ENCODE measurements at regions not wholly inside any gene's neighbourhood (a gene's known extent, or its start where the extent isn't known, plus 50 kb on each side); places are given as distances from the start of the nearest gene placed in this dataset.
"Not testable (repeated sequence)": the region's sequence is repeated elsewhere in the genome, so short reads cannot be mapped to it uniquely, and the experiment has no call there.

- not testable (repeated sequence) for DNase-seq (ENCODE audit: low read depth in 1 of 2, low spot score in 1 of 2)
Measured at GRCh38 chr4:137405833-137406232, 126.5 kb downstream of the PCDH18 start.

DNA sequence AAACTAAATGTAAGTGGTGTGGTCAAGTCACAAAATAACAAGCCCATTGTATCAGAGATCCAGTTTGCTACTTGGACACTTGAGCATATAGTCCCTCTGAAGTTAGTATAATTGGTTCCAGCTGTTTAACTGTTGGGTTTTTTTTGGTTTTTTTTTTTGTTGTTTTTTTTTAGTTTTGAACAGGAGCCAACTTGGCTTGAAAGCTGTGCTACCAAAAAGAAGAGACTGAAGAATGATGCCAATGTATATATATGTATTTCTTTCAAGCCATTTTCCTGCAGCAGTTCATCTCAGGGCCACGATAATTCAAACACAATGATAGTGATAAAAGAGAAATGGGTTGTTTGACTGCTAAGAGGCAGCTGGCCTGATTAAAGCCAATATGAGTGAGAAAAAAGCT is 138.3 kb downstream of the PCDH18 start:
- DNase-seq (ENCODE audit: low read depth in 1 of 2, low spot score in 1 of 2), result no peak

GRCh38 chr4:137393044-137393443 is 139.2 kb downstream of the PCDH18 start:
- no peak for DNase-seq (ENCODE audit: low read depth in 1 of 2, low spot score in 1 of 2)

GRCh38 chr4:137390707-137391106 is 141.6 kb downstream of the PCDH18 start:
- DNase-seq (ENCODE audit: low read depth in 1 of 2, low spot score in 1 of 2), result no peak

- no peak for DNase-seq (ENCODE audit: low read depth in 1 of 2, low spot score in 1 of 2)
Measured at GRCh38 chr4:137389911-137390520, 142.3 kb downstream of the PCDH18 start.

- no peak for DNase-seq (ENCODE audit: low read depth in 1 of 2, low spot score in 1 of 2)
Measured at GRCh38 chr4:137387924-137388323, 144.4 kb downstream of the PCDH18 start.

- DNase-seq (ENCODE audit: low read depth in 1 of 2, low spot score in 1 of 2), result no peak
Measured at GRCh38 chr4:137384476-137384875, 147.8 kb downstream of the PCDH18 start.

DNA sequence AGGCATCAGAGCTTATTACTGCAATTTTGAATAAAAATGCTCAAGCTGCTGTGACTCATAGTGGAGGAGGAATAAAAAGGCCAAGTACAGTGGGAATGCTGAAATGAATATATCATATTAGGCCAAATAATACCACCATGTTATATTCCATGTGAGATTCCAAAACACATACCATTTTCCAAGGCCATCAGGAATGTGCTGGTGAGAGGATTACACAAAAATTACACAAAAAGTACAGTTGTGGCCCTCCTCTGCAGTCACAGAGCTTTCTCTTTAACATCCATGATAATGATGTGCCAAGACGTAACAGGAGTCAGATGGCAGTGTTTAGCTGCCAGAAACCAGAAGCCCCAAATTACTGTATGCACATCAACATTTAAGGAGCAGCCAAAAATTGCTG is 153.5 kb downstream of the PCDH18 start:
- no peak for DNase-seq (ENCODE audit: low read depth in 1 of 2, low spot score in 1 of 2)

DNA sequence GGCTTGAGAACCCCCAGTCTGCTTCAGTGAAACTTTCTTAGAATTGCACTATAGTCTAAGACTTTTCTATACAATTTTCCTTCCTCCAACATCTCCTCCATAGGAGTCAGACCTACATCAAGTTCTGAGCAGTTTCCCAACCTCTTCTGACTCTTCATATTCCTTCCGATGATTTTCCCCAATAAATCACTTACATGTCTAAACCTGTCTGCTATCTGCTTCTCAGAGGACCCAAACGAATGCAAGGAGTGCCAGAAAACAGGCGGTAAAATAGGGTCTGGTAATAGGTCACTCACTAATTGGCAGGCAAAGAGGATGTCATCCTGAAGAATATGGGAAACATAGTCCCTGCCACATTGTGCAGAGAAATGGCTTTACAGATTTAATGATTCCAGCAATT is 153.9 kb downstream of the PCDH18 start:
- DNase-seq (ENCODE audit: low read depth in 1 of 2, low spot score in 1 of 2), result no peak

GRCh38 chr4:137376312-137376711 is 156.0 kb downstream of the PCDH18 start:
- DNase-seq (ENCODE audit: low read depth in 1 of 2, low spot score in 1 of 2), result no peak

DNA sequence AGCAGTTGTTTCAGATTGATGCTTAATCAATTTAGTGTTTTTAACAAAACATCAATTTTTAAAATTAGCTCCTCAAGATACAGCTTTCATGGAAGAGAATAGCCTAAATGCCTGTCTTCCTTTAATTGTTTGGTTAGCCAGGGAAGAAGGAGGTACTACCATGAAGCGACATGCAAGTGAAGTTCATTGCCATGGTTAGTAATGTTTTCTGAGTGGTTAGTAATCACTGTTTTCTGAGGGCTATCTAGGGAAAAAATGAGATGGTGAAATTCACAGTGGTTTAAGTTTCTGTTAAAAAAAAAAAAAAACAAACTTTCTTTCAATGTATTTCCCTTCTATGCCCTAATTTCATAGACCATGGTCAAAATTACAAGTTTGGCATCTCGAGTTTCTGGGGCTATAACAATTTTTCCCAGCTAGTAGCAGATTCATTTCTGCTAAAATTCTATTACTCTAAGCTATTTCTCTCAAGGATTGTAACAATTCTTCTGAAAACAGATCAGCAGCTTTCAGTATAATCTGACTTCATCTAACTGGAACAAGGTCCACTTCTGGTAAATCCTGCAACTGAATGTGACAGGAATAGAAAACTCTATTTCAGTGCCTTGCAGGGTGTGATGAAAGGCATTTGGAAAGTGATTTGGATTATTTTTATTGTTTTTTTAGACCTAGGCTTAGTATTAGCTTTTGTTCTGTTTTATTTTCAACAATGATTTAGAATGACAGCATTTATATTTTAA is 157.0 kb downstream of the PCDH18 start:
- no peak for DNase-seq (ENCODE audit: low read depth in 1 of 2, low spot score in 1 of 2)

DNA sequence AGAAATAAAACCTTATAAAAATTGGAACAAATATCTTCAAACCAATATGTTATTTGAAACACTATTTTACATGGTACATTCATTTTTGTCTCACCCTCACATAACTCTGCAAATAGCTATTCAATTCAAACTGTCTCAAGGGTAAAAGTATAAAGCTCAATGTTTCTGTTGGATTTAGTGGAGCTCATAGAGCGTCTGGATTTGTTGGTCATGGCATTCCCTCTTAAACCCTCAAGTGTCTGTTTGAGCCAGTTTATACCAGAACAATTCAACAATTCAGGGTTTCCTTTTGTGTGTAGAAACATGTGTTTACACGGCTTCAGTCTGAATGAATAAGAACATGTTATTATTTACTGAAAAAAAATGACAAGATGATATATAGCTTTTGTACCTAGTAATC is 161.6 kb downstream of the PCDH18 start:
- DNase-seq (ENCODE audit: low read depth in 1 of 2, low spot score in 1 of 2), result no peak

- DNase-seq (ENCODE audit: low read depth in 1 of 2, low spot score in 1 of 2), result no peak
Measured at GRCh38 chr4:137370206-137370633, 162.1 kb downstream of the PCDH18 start.

DNA sequence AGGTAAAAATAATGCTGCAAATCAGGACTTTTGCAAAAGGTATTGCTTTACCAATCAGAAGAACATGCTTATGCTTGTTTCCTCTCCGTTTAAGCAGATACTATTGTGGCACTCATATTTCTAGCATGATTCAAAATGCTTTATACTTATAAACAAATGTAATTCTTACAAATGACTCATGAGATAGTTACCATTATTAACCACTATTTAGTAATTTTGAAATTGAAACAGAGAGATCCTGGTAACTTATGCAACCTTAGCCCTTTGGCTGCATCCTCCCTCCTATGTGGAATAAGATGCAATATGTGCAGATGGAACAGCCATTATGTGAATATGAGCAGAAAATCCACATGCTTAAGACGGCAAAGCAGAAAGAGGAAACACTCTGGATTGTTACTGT is 164.7 kb downstream of the PCDH18 start:
- DNase-seq (ENCODE audit: low read depth in 1 of 2, low spot score in 1 of 2), result no peak

DNA sequence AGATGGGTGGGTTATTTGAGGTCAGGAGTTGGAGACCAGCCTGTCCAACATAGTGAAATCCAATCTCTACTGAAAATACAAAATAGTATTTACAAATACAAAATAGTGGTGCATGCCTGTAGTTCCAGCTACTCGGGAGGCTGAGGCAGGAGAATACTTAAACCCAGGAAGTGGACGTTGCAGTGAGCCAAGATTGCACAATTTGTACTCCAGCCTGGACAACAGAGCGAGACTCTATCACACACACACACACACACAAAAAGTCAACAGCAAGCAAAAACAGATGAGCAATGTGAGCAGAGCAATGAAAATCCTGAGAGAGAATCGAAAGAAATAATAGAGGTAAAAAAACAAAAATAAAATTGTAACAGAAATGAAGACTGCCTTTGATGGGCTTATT is 168.8 kb downstream of the PCDH18 start:
- DNase-seq (ENCODE audit: low read depth in 1 of 2, low spot score in 1 of 2), result no peak

DNA sequence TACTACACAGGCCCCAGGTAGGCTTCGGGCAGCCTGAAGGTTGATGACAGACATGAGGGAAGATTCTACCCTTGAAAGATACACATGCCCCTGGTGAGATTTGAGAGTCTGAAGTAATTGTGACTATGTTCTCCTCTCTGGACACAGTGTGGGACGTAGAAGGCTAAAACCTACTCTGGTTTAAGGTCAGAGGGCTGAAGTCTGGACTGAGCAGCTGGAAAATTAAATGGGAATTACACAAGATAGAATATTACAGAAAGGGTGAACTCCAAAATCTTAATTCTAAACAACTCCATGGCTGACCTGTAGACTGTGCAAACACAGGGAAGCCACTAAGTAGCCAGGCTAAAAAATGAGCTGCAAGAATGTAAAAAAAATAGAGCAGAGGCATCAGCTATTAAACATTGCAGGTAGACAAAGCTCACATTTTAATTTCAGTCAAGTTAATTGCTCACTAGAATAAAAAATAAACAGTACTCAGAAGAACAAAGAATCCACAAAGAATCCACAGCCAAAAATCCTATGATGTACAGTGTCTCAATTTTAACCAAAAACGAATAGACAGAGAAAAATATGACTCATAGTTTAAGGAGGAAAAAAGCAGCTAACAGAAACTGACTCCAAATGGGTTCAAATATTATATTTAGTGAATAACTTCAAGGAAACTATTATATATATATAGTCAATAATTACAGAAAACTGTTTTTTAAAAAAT is 170.4 kb downstream of the PCDH18 start:
- no peak for DNase-seq (ENCODE audit: low read depth in 1 of 2, low spot score in 1 of 2)

DNA sequence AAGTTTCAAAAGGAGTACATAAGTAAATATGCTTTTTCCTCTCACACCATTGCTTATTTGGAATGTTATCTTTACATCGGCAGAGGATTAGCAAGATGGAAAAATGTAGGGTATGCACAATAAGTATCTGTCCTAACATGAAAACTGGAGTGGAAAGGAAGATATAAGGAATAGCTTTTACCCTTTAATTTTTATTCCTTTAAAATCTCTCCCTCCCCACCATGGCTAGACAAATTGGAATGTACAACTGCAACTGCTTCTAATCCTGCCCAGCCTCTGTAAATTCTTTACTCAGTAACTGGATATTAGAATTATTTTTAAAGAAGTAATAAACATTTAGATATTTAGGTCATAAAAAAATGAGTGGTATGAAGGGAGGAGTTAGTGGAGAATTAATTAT is 171.5 kb downstream of the PCDH18 start:
- no peak for DNase-seq (ENCODE audit: low read depth in 1 of 2, low spot score in 1 of 2)

GRCh38 chr4:137359691-137360315 is 172.5 kb downstream of the PCDH18 start:
- DNase-seq (ENCODE audit: low read depth in 1 of 2, low spot score in 1 of 2), result no peak

DNA sequence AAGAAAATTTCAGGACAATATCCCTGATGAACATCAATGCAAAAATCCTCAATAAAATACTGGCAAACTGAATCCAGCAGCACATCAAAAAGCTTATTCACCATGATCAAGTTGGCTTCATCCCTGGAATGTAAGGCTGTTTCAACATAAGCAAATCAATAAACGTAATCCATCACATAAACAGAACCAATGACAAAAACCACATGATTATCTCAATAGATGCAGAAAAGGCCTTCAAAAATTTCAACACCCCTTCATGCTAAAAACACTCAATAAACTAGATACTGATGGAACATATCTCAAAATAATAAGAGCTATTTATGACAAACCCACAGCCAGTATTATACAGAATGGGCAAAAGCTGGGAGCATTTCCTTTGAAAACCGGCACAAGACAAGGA is 177.7 kb downstream of the PCDH18 start:
- DNase-seq (ENCODE audit: low read depth in 1 of 2, low spot score in 1 of 2), result not testable (repeated sequence)

DNA sequence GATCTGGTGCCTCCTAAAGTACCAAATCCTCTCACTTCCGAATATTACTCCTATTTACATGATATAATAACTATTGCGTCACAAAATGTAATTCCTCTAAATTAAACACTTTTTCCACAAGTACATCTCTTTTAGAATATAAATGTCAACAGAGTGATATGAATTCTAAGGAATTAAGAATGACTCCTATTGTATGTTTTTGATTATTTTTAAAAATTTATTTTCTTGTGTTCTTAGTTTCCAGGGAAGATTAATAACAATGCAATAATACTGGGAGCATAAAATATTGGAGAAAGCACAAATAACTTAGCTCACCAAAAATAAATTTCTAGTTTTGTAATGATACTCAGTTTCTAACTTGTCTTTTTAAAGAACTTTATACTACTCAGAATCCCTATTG is 184.9 kb downstream of the PCDH18 start:
- DNase-seq (ENCODE audit: low read depth in 1 of 2, low spot score in 1 of 2), result no peak

GRCh38 chr4:137345597-137345996 is 186.7 kb downstream of the PCDH18 start:
- DNase-seq (ENCODE audit: low read depth in 1 of 2, low spot score in 1 of 2), result no peak

DNA sequence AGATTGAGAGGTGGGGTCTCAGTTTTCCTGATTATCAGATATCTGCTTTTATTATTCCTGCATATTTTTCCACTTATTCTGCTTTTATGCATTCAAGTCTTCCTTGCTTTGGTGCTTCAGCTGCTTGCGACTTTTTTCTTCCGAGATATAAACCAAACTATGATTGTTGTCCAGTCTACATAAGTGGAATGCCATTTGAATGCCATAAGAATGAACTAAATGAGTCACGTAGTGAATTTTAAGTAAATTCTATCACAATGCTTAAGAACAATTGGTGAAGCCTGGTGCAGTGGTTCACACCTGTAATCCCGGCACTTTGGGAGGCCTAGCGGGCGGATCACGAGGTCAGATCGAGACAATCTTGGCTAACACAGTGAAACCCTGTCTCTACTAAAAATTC is 189.1 kb downstream of the PCDH18 start:
- no peak for DNase-seq (ENCODE audit: low read depth in 1 of 2, low spot score in 1 of 2)

Data from activated CD4-positive, alpha-beta T cell treated with anti-CD3 and anti-CD28 coated beads, Interleukin-2, amount 50 U/mL, for 24 hours (primary cell).